B cell (primary cell): ENCODE measurements at regions not wholly inside any gene's neighbourhood (a gene's known extent, or its start where the extent isn't known, plus 50 kb on each side); places are given as distances from the start of the nearest gene placed in this dataset.

Experiments used
- ATAC-seq: fragments of 200-7000 bp; cut with Tn5 transposase; one replicate; pipeline ENCODE4 v1.10.0; 2021; ENCODE audit warnings: low read depth, mild to moderate bottlenecking, moderate number of reproducible peaks, moderate library complexity
- CTCF ChIA-PET: fragments of 350-600 bp; sonication (Branson Sonifier 250); formaldehyde crosslinking; loops from one replicate; lab custom pipeline; 2021; ENCODE audit warnings: antibody characterized with exemption, inconsistent platforms; lab: Charles Lee
- POLR2A ChIA-PET: fragments of 350-600 bp; sonication (Branson Sonifier 250); formaldehyde crosslinking; loops from one replicate; lab custom pipeline; 2021; ENCODE audit warnings: antibody characterized with exemption; lab: Charles Lee
- DNase-seq: peaks from one replicate; pipeline ENCODE4 v3.0.0; 2013
- H2AFZ ChIP-seq: 2 replicates; pipeline ENCODE4 v1.6.1; 2012; ENCODE audit warnings: mild to moderate bottlenecking, low read depth, low read length; ENCODE audit not compliant: insufficient read depth, poor library complexity, severe bottlenecking
- H3K27ac ChIP-seq, 2 donors: 1 replicate in 1 of 2; 2 replicates in 1 of 2; pipeline ENCODE4 v1.5.1; 2012 to 2013; ENCODE audit warnings: low read length in 2 of 2, mild to moderate bottlenecking in 2 of 2, moderate library complexity in 1 of 2
- H3K27me3 ChIP-seq, 4 experiments: fragments of 200-600 bp in 1 of 4; sonication (generic) in 1 of 4; replicated peaks in 1 of 4; 1 replicate in 2 of 4; 2 replicates in 2 of 4; pipeline versions ENCODE4 v1.6.1 to v1.7.0; 2013 to 2016; ENCODE audit warnings: low read length in 3 of 4, mild to moderate bottlenecking in 2 of 4, mixed read lengths in 1 of 4, moderate library complexity in 1 of 4; ENCODE audit not compliant: insufficient read depth in 4 of 4, control insufficient read depth in 3 of 4; ENCODE audit errors: control extremely low read depth in 1 of 4
- H3K36me3 ChIP-seq, 2 experiments: replicated peaks in 1 of 2; 1 replicate in 1 of 2; 2 replicates in 1 of 2; pipeline versions ENCODE4 v1.6.1 to v1.7.1; 2013; ENCODE audit warnings: low read length in 1 of 2; ENCODE audit not compliant: insufficient read depth in 2 of 2, control insufficient read depth in 1 of 2; ENCODE audit errors: control extremely low read depth in 1 of 2, extremely low read depth in 1 of 2
- H3K4me1 ChIP-seq, 2 donors: fragments of 200-600 bp in 1 of 2; sonication (generic) in 1 of 2; 1 replicate in 1 of 2; 2 replicates in 1 of 2; pipeline versions ENCODE4 v1.5.1 to v1.6.1; 2013 to 2017; ENCODE audit warnings: low read length in 2 of 2; ENCODE audit not compliant: control insufficient read depth in 2 of 2, insufficient read depth in 2 of 2
- H3K4me2 ChIP-seq: replicated peaks from 2 replicates; pipeline ENCODE3; 2012; ENCODE audit warnings: mild to moderate bottlenecking, low read depth, low read length; ENCODE audit not compliant: poor library complexity, severe bottlenecking
- H3K4me3 ChIP-seq, 5 experiments: fragments of 200-600 bp in 1 of 5; sonication (generic) in 1 of 5; 1 replicate in 3 of 5; 2 replicates in 2 of 5; pipeline versions ENCODE4 v1.5.1 to v1.7.0; 2011 to 2016; ENCODE audit warnings: low read length in 4 of 5, mild to moderate bottlenecking in 4 of 5, low read depth in 2 of 5, control low read depth in 1 of 5, moderate library complexity in 1 of 5; ENCODE audit not compliant: insufficient read depth in 1 of 5; ENCODE audit errors: control extremely low read depth in 1 of 5, extremely low read depth in 1 of 5
- H3K79me2 ChIP-seq: fragments of 200-600 bp; sonication (generic); one replicate; pipeline ENCODE4 v1.6.0; 2016; ENCODE audit warnings: low read length; ENCODE audit not compliant: control insufficient read depth, insufficient read depth
- H3K9ac ChIP-seq: fragments of 200-600 bp; sonication (generic); 2 replicates; pipeline ENCODE4 v1.6.1; 2017; ENCODE audit warnings: mild to moderate bottlenecking, low read length, moderate library complexity
- H3K9me3 ChIP-seq, 3 donors: one replicate each; pipeline versions ENCODE4 v1.6.1 to v1.7.1; 2013; ENCODE audit warnings: low read length in 2 of 3; ENCODE audit not compliant: control insufficient read depth in 2 of 3, insufficient read depth in 1 of 3; ENCODE audit errors: control extremely low read depth in 1 of 3
- H4K20me1 ChIP-seq: 2 replicates; pipeline ENCODE4 v1.6.0; 2012; ENCODE audit warnings: mild to moderate bottlenecking, low read length; ENCODE audit not compliant: insufficient read depth, control insufficient read depth, poor library complexity, severe bottlenecking
- H3K27ac Mint-ChIP-seq: one replicate; pipeline ENCODE4 v1.8.0; 2021; ENCODE audit warnings: mixed read lengths
- H3K27me3 Mint-ChIP-seq: one replicate; pipeline ENCODE4 v1.8.0; 2021; ENCODE audit warnings: mixed read lengths
- H3K4me1 Mint-ChIP-seq: one replicate; pipeline ENCODE4 v1.8.0; 2021; ENCODE audit warnings: mixed read lengths
- H3K4me3 Mint-ChIP-seq: one replicate; pipeline ENCODE4 v1.8.0; 2021; ENCODE audit warnings: mixed read lengths
- H3K9me3 Mint-ChIP-seq: one replicate; pipeline ENCODE4 v1.8.0; 2022; ENCODE audit warnings: mixed read lengths; ENCODE audit not compliant: insufficient read depth
- EZH2 ChIP-seq: IDR thresholded peaks from 2 replicates; pipeline ENCODE4 v1.6.1; 2012; ENCODE audit warnings: borderline replicate concordance, low read depth, mild to moderate bottlenecking, moderate library complexity, low read length; ENCODE audit not compliant: insufficient read depth, poor library complexity, severe bottlenecking
- WGBS: methylation state at CpG from one replicate; pipeline ENCODE4 v1.1.5; 2013; ENCODE audit warnings: missing lambda C conversion rate; ENCODE audit not compliant: insufficient coverage; 5-methylcytosine and 5-hydroxymethylcytosine counted together
- intact Hi-C: fragments of 100-400 bp; cut with micrococcal nuclease; formaldehyde crosslinking; loops from one replicate; pipeline ENCODE4 v1.10.0; 2022
- TF ChIP-seq, protein P1 (sequence below): fragments of 200-600 bp; IDR thresholded peaks from one replicate; pipeline ENCODE4 v1.8.0; 2022; ENCODE audit warnings: antibody characterized with exemption, mild to moderate bottlenecking

DNA sequence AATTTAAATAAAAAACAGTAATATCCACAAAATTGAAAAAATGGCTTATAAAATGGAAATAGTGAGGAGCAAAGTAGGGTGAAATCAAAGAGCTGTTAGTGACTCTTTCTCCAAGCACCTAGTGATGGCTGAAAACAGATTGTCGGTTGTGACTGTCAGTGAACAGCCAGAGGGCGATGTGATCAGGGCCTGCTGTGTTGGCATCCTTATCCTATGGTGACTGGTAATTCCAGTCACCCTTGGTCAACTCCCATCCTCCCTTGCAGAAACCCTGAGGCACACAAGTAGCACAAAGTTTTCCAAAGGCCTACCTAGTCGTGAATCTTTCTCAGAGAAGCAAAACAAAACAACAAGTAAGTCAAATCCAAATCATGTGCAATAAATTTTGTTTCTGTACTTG, 599.8 kb upstream of the CXADR start:
- Histone ChIP-seq H3K9ac (no peak overlapping the region), H2AFZ (no peak overlapping the region), H3K4me2 (no peak overlapping the region), H3K79me2 (no peaks in the 10 kb centered on the region), H3K36me3 (no peaks in the 10 kb centered on the region), H3K9me3 (peaks cover 0 to 2% (median 0%) of the 10 kb centered on the region in 3 donors), H4K20me1 (no peaks in the 10 kb centered on the region), H3K4me1 (no peaks in the 10 kb centered on the region), H3K27me3 (no peaks in the 10 kb centered on the region), H3K27ac (no peak overlapping the region), H3K4me3 (no peak overlapping the region)
- H3K27ac Mint-ChIP-seq: no peak overlapping the region
- H3K4me3 Mint-ChIP-seq: no peak overlapping the region
- no peaks in the 10 kb centered on the region for H3K4me1 Mint-ChIP-seq
- no peak for ATAC-seq
- H3K27me3 Mint-ChIP-seq: no peaks in the 10 kb centered on the region
- intact Hi-C loops: no loop called here
- 100% methylated on average over 1 of the region's 3 CpGs for WGBS
- peaks cover 7% of the 10 kb centered on the region for H3K9me3 Mint-ChIP-seq
- CTCF ChIA-PET: no interaction called here
- no peak for DNase-seq
- TF ChIP-seq, protein P1, sequence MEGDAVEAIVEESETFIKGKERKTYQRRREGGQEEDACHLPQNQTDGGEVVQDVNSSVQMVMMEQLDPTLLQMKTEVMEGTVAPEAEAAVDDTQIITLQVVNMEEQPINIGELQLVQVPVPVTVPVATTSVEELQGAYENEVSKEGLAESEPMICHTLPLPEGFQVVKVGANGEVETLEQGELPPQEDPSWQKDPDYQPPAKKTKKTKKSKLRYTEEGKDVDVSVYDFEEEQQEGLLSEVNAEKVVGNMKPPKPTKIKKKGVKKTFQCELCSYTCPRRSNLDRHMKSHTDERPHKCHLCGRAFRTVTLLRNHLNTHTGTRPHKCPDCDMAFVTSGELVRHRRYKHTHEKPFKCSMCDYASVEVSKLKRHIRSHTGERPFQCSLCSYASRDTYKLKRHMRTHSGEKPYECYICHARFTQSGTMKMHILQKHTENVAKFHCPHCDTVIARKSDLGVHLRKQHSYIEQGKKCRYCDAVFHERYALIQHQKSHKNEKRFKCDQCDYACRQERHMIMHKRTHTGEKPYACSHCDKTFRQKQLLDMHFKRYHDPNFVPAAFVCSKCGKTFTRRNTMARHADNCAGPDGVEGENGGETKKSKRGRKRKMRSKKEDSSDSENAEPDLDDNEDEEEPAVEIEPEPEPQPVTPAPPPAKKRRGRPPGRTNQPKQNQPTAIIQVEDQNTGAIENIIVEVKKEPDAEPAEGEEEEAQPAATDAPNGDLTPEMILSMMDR: no peak
- POLR2A ChIA-PET: no interaction called here

DNA sequence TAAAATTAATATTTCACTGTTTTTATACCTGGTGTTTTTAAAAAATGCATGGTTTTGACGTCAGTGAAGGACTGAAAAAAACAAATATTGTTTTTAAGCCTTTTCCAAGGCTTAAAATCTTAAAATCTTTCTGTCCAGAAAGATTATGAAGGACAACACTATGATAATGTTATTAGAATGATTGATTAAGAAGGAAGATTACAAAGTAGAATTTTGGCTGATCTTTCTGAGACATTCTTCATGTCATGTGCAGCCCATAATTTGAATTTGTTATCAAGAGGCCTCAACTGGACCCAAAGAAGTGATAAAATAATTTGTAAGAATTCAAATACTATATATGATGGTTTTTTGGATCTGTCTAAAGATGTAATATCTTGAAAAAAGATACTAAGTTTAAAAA, 584.4 kb upstream of the CXADR start:
- Histone ChIP-seq H3K27me3 (no peaks in the 10 kb centered on the region), H3K9ac (no peak overlapping the region), H3K27ac (no peak overlapping the region), H3K36me3 (no peaks in the 10 kb centered on the region), H3K4me3 (no peak overlapping the region), H2AFZ (no peak overlapping the region), H3K4me2 (no peak overlapping the region), H3K79me2 (no peaks in the 10 kb centered on the region), H4K20me1 (no peaks in the 10 kb centered on the region), H3K9me3 (no peaks in the 10 kb centered on the region), H3K4me1 (no peaks in the 10 kb centered on the region)
- POLR2A ChIA-PET: no interaction called here
- H3K4me3 Mint-ChIP-seq: no peak overlapping the region
- no peak for DNase-seq
- ATAC-seq: no peak
- no peaks in the 10 kb centered on the region for H3K4me1 Mint-ChIP-seq
- intact Hi-C loops: no loop called here
- H3K27ac Mint-ChIP-seq: no peak overlapping the region
- TF ChIP-seq EZH2: no peak
- TF ChIP-seq, protein P1: no peak
- peaks cover 3% of the 10 kb centered on the region for H3K9me3 Mint-ChIP-seq
- no CpG with 5 or more reads among the region's 1 CpG for WGBS
- CTCF ChIA-PET: no interaction called here
- H3K27me3 Mint-ChIP-seq: no peaks in the 10 kb centered on the region
